ENCODE measurements at regions not wholly inside any gene's neighbourhood (a gene's known extent, or its start where the extent isn't known, plus 50 kb on each side); places are given as distances from the start of the nearest gene placed in this dataset.

DNA sequence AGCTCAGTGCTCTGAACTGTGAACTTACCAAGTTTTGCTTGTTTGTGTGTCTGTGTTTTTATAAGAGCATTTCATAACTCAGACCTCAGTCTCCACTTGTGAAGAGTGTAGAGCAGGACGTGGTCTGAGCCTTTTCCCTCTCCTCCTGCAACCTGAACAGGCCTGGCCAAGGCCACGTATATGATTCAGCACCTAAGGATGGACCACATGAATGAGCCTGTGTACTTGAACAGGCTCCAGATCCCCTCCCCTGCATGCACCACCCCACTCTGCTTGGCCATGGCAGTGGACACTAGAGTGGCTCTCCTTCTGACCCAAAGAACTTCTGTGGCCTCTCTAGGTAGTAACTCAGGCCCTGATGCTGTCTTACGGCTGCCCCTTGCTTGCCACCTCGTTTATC, 125.9 kb upstream of the FSTL4 start:
- WGBS, 2 donors (ENCODE audit: low coverage in 1 of 2) = no CpG with 5 or more reads among the region's 4 CpGs
- no peak overlapping the region for H3K4me3 ChIP-seq
- ATAC-seq = no peak
- H3K4me1 ChIP-seq = no peaks in the 10 kb centered on the region
- peaks cover 0 to 4% (median 0%) of the 10 kb centered on the region in 3 donors for H3K9me3 ChIP-seq
- no peaks in the 10 kb centered on the region for H3K36me3 ChIP-seq
- H3K27ac ChIP-seq = no peak overlapping the region
- TF ChIP-seq EP300 (IDR thresholded peaks at IDR 0.05) = no peak
- TF ChIP-seq POLR2AphosphoS5 (IDR thresholded peaks at IDR 0.05) = no peak
- no peak for TF ChIP-seq POLR2A (IDR thresholded peaks at IDR 0.05)
- no peak for TF ChIP-seq CTCF (IDR thresholded peaks at IDR 0.05)
- peaks cover 17% of the 10 kb centered on the region for H3K27me3 ChIP-seq

DNA sequence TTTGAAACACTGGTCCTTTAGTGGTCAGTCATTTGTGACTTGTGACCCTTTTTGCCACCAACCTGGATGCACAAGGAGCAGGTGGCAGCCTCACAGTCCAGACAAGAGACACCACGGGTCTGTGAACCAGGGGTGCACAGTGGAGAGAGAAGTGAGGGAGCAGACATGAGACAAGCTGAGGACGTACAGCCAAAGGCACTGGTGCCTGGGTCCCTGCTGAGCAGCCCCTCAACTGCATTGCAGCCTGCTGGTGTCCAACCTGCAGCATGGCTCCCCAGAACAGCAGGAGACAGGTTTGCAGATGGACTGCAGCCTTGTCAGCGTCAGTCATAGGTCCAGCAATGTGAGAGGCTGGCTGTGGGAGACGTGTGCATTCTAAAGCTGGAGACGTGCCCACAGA, 124.2 kb upstream of the FSTL4 start:
- TF ChIP-seq POLR2A (IDR thresholded peaks at IDR 0.05) (no peak), POLR2AphosphoS5 (IDR thresholded peaks at IDR 0.05) (no peak), CTCF (IDR thresholded peaks at IDR 0.05) (no peak), EP300 (IDR thresholded peaks at IDR 0.05) (no peak)
- no peak for ATAC-seq

DNA sequence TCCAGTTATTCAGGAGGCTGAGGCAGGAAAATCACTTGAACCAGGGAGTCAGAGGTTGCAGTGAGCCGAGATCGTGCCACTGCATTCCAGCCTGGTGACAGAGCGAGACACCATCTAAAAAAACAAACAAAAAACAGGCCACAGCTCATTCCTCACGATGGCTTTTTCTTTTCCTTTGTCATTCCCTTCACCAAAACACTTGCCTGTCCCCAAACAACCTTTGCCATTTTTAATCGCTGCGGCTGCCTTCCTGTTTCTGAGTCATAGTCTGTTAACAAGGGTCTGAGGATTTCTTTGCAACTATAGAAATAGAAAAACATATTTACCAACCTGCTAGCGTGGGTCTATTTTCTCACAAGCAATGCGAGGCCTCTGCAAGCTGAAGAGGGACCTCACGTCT, 123.0 kb upstream of the FSTL4 start:
- H3K4me1 ChIP-seq = no peaks in the 10 kb centered on the region
- no peak for TF ChIP-seq POLR2A (IDR thresholded peaks at IDR 0.05)
- TF ChIP-seq EP300 (IDR thresholded peaks at IDR 0.05) = no peak
- no peak for TF ChIP-seq POLR2AphosphoS5 (IDR thresholded peaks at IDR 0.05)
- TF ChIP-seq CTCF (IDR thresholded peaks at IDR 0.05) = no peak
- ATAC-seq = no peak
- H3K4me3 ChIP-seq = no peak overlapping the region
- no peaks in the 10 kb centered on the region for H3K36me3 ChIP-seq
- no peak overlapping the region for H3K27ac ChIP-seq
- peaks cover 0 to 4% (median 0%) of the 10 kb centered on the region in 3 donors for H3K9me3 ChIP-seq
- no peaks in the 10 kb centered on the region for H3K27me3 ChIP-seq
- WGBS, 2 donors (ENCODE audit: low coverage in 1 of 2) = 48 to 68% methylated on average over 7 to 9 of the region's 9 CpGs

More for the DNA sequence above, 124.2 kb upstream of the FSTL4 start:
- Histone ChIP-seq H3K27me3 (peaks cover 11% of the 10 kb centered on the region), H3K4me3 (no peak overlapping the region), H3K36me3 (no peaks in the 10 kb centered on the region), H3K27ac (no peak overlapping the region), H3K9me3 (peaks cover 0 to 4% (median 0%) of the 10 kb centered on the region in 3 donors), H3K4me1 (no peaks in the 10 kb centered on the region)
- WGBS, 2 donors (ENCODE audit: low coverage in 1 of 2) = 23 to 67% methylated on average over 2 to 3 of the region's 5 CpGs

DNA sequence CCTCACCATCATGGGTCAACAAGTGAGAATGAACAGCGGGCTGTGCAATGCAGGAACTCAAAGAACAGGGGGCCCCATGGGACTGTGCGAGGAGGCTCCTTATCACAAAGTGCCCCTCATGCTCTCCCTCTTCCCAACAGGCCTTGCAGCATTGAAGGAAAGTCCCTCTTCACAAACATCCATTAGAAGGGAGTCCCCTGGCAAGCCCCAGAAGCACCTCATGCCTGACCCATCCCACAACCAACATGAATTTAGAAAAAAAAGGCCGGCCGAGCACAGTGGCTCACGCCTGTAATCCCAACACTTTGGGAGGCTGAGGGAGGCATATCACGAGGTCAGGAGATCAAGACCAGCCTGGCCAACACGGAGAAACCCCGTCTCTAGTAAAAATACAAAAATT, 122.6 kb upstream of the FSTL4 start:
- peaks cover 0 to 4% (median 0%) of the 10 kb centered on the region in 3 donors for H3K9me3 ChIP-seq
- H3K4me3 ChIP-seq = no peak overlapping the region
- H3K36me3 ChIP-seq = no peaks in the 10 kb centered on the region
- TF ChIP-seq POLR2A (IDR thresholded peaks at IDR 0.05) = no peak
- TF ChIP-seq POLR2AphosphoS5 (IDR thresholded peaks at IDR 0.05) = no peak
- no peak for TF ChIP-seq CTCF (IDR thresholded peaks at IDR 0.05)
- no peak for TF ChIP-seq EP300 (IDR thresholded peaks at IDR 0.05)
- 88 to 89% methylated on average over 5 of the region's 8 CpGs for WGBS, 2 donors (ENCODE audit: low coverage in 1 of 2)
- H3K4me1 ChIP-seq = no peaks in the 10 kb centered on the region
- H3K27ac ChIP-seq = no peak overlapping the region
- no peak for ATAC-seq
- H3K27me3 ChIP-seq = no peaks in the 10 kb centered on the region

DNA sequence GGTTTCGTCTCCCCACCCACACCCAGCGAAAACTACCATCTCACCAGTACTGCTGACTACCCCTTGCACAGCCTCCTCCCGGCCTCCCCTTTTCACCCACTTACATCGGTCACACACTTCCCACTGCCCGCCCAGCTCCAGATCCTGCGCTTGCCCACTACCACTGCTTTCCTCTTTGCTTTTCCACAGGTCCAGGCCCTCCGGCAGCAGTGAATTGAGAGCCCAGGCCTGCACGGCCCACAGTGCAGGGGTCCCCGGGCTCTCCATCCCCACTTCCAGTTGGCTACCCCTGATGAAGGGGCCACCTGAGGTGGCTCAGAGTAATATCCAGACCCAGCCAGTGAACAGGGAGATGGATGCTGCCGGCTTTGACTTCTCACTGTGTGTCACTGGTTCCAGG, 120.2 kb upstream of the FSTL4 start:
- Histone ChIP-seq H3K27me3 (no peaks in the 10 kb centered on the region), H3K4me3 (no peak overlapping the region), H3K9me3 (peaks cover 0 to 4% (median 0%) of the 10 kb centered on the region in 3 donors), H3K27ac (no peak overlapping the region), H3K36me3 (no peaks in the 10 kb centered on the region), H3K4me1 (no peaks in the 10 kb centered on the region)
- no peak for TF ChIP-seq EP300 (IDR thresholded peaks at IDR 0.05)
- no peak for TF ChIP-seq POLR2AphosphoS5 (IDR thresholded peaks at IDR 0.05)
- TF ChIP-seq CTCF (IDR thresholded peaks at IDR 0.05) = no peak
- TF ChIP-seq POLR2A (IDR thresholded peaks at IDR 0.05) = no peak
- 90 to 100% methylated on average over 1 to 5 of the region's 10 CpGs for WGBS, 2 donors (ENCODE audit: low coverage in 1 of 2)
- ATAC-seq = no peak

Measured in gastroesophageal sphincter (tissue), 4 donors.